Body of pancreas (tissue), 4 donors: ENCODE measurements at regions not wholly inside any gene's neighbourhood (a gene's known extent, or its start where the extent isn't known, plus 50 kb on each side); places are given as distances from the start of the nearest gene placed in this dataset.
"Not testable (repeated sequence)": the region's sequence is repeated elsewhere in the genome, so short reads cannot be mapped to it uniquely, and the experiment has no call there.

ENCODE experiments used
- POLR2A ChIP-seq, 3 donors: fragments of 450-650 bp; IDR thresholded peaks; one replicate each; pipeline ENCODE4 v1.6.1; 2016; ENCODE audit warnings: antibody characterized with exemption in 3 of 3, mild to moderate bottlenecking in 2 of 3
- TF ChIP-seq, protein P1 (sequence below), 7 experiments: fragments of 450-650 bp in 4 of 7; fragments of 200-600 bp in 3 of 7; sonication (generic) in 3 of 7; IDR thresholded peaks; one replicate each; pipeline ENCODE4 v1.5.1; 2016 to 2019; ENCODE audit warnings: antibody characterized with exemption in 7 of 7

DNA sequence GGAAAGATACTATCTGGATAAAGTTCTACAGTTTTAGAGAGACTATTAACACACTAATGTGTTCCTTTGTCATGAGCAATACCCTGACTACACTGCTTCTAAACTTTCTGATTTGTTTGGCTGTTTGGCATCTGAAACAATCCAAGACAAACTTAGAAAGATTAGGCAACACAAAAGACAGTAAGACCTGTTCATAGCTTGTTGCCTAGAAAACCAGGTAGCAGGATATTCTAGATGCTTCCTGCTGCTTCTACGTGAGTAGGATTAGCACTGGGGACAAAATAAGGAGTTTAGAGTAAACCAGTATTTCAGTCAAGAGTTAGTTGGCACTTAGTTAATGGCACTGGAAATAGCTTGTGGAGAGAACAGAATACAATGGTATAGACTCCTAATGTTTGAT lies 256.5 kb downstream of the ZNF37A start:
- TF ChIP-seq, protein P1, sequence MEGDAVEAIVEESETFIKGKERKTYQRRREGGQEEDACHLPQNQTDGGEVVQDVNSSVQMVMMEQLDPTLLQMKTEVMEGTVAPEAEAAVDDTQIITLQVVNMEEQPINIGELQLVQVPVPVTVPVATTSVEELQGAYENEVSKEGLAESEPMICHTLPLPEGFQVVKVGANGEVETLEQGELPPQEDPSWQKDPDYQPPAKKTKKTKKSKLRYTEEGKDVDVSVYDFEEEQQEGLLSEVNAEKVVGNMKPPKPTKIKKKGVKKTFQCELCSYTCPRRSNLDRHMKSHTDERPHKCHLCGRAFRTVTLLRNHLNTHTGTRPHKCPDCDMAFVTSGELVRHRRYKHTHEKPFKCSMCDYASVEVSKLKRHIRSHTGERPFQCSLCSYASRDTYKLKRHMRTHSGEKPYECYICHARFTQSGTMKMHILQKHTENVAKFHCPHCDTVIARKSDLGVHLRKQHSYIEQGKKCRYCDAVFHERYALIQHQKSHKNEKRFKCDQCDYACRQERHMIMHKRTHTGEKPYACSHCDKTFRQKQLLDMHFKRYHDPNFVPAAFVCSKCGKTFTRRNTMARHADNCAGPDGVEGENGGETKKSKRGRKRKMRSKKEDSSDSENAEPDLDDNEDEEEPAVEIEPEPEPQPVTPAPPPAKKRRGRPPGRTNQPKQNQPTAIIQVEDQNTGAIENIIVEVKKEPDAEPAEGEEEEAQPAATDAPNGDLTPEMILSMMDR (IDR thresholded peaks at IDR 0.05), result not testable (repeated sequence)
- TF ChIP-seq POLR2A (IDR thresholded peaks at IDR 0.05), result not testable (repeated sequence)
